PC-9 (cell line): ENCODE measurements at regions not wholly inside any gene's neighbourhood (a gene's known extent, or its start where the extent isn't known, plus 50 kb on each side); places are given as distances from the start of the nearest gene placed in this dataset.

Experiments
- BruUV-seq: library from RNA; stranded (reverse); fragments of 400-500 nt; replicated peaks from 2 replicates; lab custom pipeline; 2021; lab: Mats Ljungman, UMichigan
- CTCF ChIA-PET: fragments of 300-600 bp; sonication (Branson Sonifier 250); formaldehyde crosslinking; loops from one replicate; lab custom pipeline; 2022; ENCODE audit warnings: antibody characterized with exemption; lab: Charles Lee
- POLR2A ChIA-PET: fragments of 300-600 bp; sonication (Branson Sonifier 250); formaldehyde crosslinking; loops from one replicate; lab custom pipeline; 2022; ENCODE audit warnings: antibody characterized with exemption; ENCODE audit not compliant: unreplicated experiment; lab: Charles Lee
- DNase-seq, 2 experiments: peaks; one replicate each; pipeline versions ENCODE4 v3.0.0 to v3.0.0-alpha.2; 2015 to 2022; ENCODE audit warnings: mixed read lengths in 1 of 2
- H2AFZ ChIP-seq: fragments of 200-600 bp; sonication (generic); 2 replicates; pipeline ENCODE4 v1.8.1; 2017; ENCODE audit warnings: antibody characterized with exemption
- H3F3A ChIP-seq: fragments of 200-600 bp; sonication (generic); 2 replicates; pipeline ENCODE4 v1.8.1; 2017; ENCODE audit warnings: antibody characterized with exemption, mild to moderate bottlenecking, low read depth; ENCODE audit not compliant: insufficient read depth
- H3K27ac ChIP-seq: fragments of 200-600 bp; sonication (generic); 2 replicates; pipeline ENCODE4 v1.6.1; 2016; ENCODE audit warnings: mixed run types
- H3K27me3 ChIP-seq: fragments of 200-600 bp; sonication (generic); 2 replicates; pipeline ENCODE4 v1.6.1; 2016; ENCODE audit warnings: low read depth, mixed run types; ENCODE audit not compliant: insufficient read depth
- H3K36me3 ChIP-seq: fragments of 200-600 bp; sonication (generic); 2 replicates; pipeline ENCODE4 v1.6.1; 2016; ENCODE audit warnings: low read depth, mixed run types
- H3K4me1 ChIP-seq: fragments of 200-600 bp; sonication (generic); replicated peaks from 2 replicates; pipeline ENCODE4 v1.6.1; 2016; ENCODE audit warnings: mixed run types; ENCODE audit not compliant: insufficient read depth
- H3K4me2 ChIP-seq: fragments of 200-600 bp; sonication (generic); 2 replicates; pipeline ENCODE4 v1.6.1; 2017; ENCODE audit warnings: mixed run types
- H3K4me3 ChIP-seq: fragments of 200-600 bp; sonication (generic); 2 replicates; pipeline ENCODE4 v1.6.1; 2016; ENCODE audit warnings: mixed run types
- H3K79me2 ChIP-seq: fragments of 200-600 bp; sonication (generic); 2 replicates; pipeline ENCODE4 v1.6.1; 2017; ENCODE audit warnings: low read depth, mixed run types
- H3K9me2 ChIP-seq: fragments of 200-600 bp; sonication (generic); 2 replicates; pipeline ENCODE4 v1.8.1; 2017; ENCODE audit warnings: mild to moderate bottlenecking; ENCODE audit not compliant: insufficient read depth
- H3K9me3 ChIP-seq: fragments of 200-600 bp; sonication (generic); 2 replicates; pipeline ENCODE4 v1.8.1; 2016; ENCODE audit warnings: low read depth; ENCODE audit not compliant: insufficient read depth
- H4K20me1 ChIP-seq: fragments of 200-600 bp; sonication (generic); 2 replicates; pipeline ENCODE4 v1.8.1; 2017; ENCODE audit not compliant: insufficient read depth
- CTCF ChIP-seq: fragments of 200-600 bp; sonication (generic); conservative IDR thresholded peaks from 2 replicates; pipeline ENCODE4 v1.6.1; 2017; ENCODE audit warnings: mixed run types, antibody characterized with exemption, mild to moderate bottlenecking, moderate library complexity
- EZH2 ChIP-seq: fragments of 200-600 bp; sonication (generic); IDR thresholded peaks from 2 replicates; pipeline ENCODE4 v1.8.0; 2017; ENCODE audit warnings: antibody characterized with exemption, low read depth
- intact Hi-C: fragments of 100-400 bp; cut with micrococcal nuclease; formaldehyde crosslinking; loops from one replicate; pipeline ENCODE4 v1.10.0; 2022; ENCODE audit not compliant: unreplicated experiment

DNA sequence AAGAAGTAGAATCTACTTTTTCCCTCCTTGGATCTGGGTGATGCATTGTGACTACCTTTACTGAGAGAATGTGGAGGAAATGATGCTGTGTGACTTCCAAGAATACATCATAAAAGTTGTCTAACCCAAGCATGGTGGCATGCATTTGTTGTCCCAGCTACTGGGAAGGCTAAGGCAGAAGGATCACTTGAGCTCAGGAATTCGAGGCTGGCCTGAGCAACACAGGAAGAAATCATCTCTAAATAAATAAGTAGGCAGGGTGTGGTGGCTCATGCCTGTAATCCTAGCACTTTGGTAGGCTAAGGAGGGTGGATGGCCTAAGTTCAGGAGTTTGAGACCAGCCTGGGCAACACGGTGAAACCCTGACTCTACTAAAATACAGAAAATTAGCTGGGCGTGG lies 143.2 kb upstream of the VLDLR start:
- Histone ChIP-seq H3K36me3 (no peaks in the 10 kb centered on the region), H3K9me3 (no peaks in the 10 kb centered on the region), H3K27me3 (no peaks in the 10 kb centered on the region), H3K4me2 (no peak overlapping the region), H3K9me2 (no peaks in the 10 kb centered on the region), H3K4me3 (no peak overlapping the region), H4K20me1 (no peaks in the 10 kb centered on the region), H2AFZ (no peak overlapping the region), H3K79me2 (no peaks in the 10 kb centered on the region), H3K27ac (no peak overlapping the region), H3K4me1 (peaks cover 25% of the 10 kb centered on the region), H3F3A (peaks cover 6% of the 10 kb centered on the region; the same call in 1 of the 2 replicates)
- TF ChIP-seq CTCF = no peak
- no peak for TF ChIP-seq EZH2
- POLR2A ChIA-PET = no interaction called here
- intact Hi-C loops = no loop called here
- BruUV-seq = no TSS peak
- CTCF ChIA-PET = no interaction called here
- DNase-seq = peak in 1 of 2 experiments; percentile 51

DNA sequence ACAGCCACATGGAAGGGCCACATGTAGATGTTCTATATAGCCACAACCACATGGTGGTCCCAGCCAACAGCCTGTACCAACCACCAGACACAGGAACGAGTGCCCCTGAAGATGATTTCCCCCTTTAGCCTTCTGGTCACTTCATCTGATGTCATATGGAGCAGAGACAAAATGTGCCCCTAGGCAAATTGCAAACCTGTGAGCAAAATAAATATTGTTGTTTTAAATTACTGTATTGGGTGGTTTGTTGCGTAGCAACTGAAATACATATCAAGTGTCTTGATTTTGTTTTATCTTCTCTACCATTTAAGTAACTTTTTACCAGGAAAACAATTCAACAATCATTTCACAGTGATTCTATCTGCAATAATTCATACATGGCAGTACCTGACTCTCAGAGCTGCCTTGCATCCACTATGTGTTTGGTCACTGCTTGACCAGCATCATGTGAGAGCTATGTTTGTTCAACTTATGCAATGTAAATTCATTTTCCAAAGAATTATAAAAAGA lies 142.5 kb upstream of the VLDLR start:
- ChIA-PET POLR2A (no interaction called here), CTCF (interaction anchor here (0.6 kb wide), 1 partner anchor 127 kb away, joined by 4 read pairs; no protein-coding TSS in a partner anchor)
- peak; percentile 23 to 67 for DNase-seq
- Histone ChIP-seq H3K79me2 (no peaks in the 10 kb centered on the region), H3K27ac (no peak overlapping the region), H3K9me3 (no peaks in the 10 kb centered on the region), H3K4me3 (no peak overlapping the region), H3F3A (peaks cover 6% of the 10 kb centered on the region; the same call in 1 of the 2 replicates), H2AFZ (no peak overlapping the region), H4K20me1 (no peaks in the 10 kb centered on the region), H3K9me2 (no peaks in the 10 kb centered on the region), H3K36me3 (no peaks in the 10 kb centered on the region), H3K27me3 (no peaks in the 10 kb centered on the region), H3K4me2 (peak overlapping the region; percentile 19; the same call in 1 of the 2 replicates), H3K4me1 (peaks cover 25% of the 10 kb centered on the region)
- no peak for TF ChIP-seq EZH2
- TF ChIP-seq CTCF = no peak
- intact Hi-C loops = no loop called here
- no TSS peak for BruUV-seq

DNA sequence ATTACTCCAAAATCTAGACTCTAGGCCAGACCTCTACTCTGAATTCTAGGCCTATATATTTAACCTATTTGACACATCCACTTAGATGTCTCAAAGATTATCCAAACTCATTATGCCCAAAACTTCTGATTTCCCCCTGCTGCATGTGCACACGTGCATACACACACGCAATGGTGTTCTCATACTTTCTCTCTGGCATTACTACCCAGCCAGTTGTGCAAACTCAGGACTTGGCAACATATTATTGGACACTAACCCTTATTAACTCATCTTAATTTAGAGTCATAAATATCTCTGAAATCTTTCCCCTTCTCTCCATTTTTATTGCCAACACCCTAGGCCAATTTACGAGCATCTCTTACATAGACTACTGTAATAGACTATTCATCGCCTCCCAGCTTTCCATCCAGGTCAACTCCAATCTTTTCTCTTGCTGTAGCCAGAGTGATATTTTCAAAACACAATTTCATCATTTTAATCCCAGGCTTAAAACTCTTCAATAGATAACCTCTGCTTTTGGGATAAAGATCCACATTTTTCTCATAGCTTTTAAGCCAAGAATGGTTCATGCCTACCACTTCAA lies 141.2 kb upstream of the VLDLR start:
- H2AFZ ChIP-seq = no peak overlapping the region
- no TSS peak for BruUV-seq
- H3K4me2 ChIP-seq = no peak overlapping the region
- intact Hi-C loops = no loop called here
- TF ChIP-seq CTCF (no peak), EZH2 (no peak)
- peaks cover 6% of the 10 kb centered on the region; the same call in 1 of the 2 replicates for H3F3A ChIP-seq
- ChIA-PET POLR2A (no interaction called here), CTCF (no interaction called here)
- no peaks in the 10 kb centered on the region for H3K9me3 ChIP-seq
- peaks cover 25% of the 10 kb centered on the region for H3K4me1 ChIP-seq
- no peak overlapping the region for H3K4me3 ChIP-seq
- no peaks in the 10 kb centered on the region for H3K9me2 ChIP-seq
- H4K20me1 ChIP-seq = no peaks in the 10 kb centered on the region
- H3K79me2 ChIP-seq = no peaks in the 10 kb centered on the region
- H3K27ac ChIP-seq = no peak overlapping the region
- DNase-seq = no peak
- H3K36me3 ChIP-seq = no peaks in the 10 kb centered on the region
- H3K27me3 ChIP-seq = no peaks in the 10 kb centered on the region
